C4-2B (cell line): ENCODE measurements at regions not wholly inside any gene's neighbourhood (a gene's known extent, or its start where the extent isn't known, plus 50 kb on each side); places are given as distances from the start of the nearest gene placed in this dataset.

Experiments
- ZFX ChIP-seq: fragments of 450-650 bp; IDR thresholded peaks from 2 replicates; pipeline ENCODE4 v1.6.1; 2017
- TF ChIP-seq, protein P1 (sequence below): fragments of 450-650 bp; conservative IDR thresholded peaks from 2 replicates; pipeline ENCODE4 v1.5.1; 2017; ENCODE audit warnings: mild to moderate bottlenecking

DNA sequence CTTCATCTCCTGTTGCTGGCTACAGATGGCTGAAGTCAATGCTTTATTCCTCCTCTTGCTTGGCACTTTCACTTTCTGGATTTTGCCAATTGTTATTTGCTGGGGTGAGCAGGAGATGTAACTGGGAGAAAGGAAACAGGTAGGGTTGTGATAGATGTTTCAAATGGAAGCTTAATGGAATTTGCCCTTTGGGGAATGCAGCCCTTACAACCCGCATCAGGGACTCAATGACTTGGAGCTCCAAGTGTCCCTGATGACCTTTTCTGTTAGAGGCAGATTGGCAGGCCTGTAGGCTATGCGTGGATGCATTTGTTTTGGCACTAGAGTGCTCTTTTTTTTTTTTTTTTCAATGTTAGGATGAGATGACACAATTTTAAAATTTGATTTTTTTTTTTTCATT lies 219.9 kb upstream of the GLRA1 start:
- TF ChIP-seq, protein P1, sequence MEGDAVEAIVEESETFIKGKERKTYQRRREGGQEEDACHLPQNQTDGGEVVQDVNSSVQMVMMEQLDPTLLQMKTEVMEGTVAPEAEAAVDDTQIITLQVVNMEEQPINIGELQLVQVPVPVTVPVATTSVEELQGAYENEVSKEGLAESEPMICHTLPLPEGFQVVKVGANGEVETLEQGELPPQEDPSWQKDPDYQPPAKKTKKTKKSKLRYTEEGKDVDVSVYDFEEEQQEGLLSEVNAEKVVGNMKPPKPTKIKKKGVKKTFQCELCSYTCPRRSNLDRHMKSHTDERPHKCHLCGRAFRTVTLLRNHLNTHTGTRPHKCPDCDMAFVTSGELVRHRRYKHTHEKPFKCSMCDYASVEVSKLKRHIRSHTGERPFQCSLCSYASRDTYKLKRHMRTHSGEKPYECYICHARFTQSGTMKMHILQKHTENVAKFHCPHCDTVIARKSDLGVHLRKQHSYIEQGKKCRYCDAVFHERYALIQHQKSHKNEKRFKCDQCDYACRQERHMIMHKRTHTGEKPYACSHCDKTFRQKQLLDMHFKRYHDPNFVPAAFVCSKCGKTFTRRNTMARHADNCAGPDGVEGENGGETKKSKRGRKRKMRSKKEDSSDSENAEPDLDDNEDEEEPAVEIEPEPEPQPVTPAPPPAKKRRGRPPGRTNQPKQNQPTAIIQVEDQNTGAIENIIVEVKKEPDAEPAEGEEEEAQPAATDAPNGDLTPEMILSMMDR, result no peak
- no peak for TF ChIP-seq ZFX
